Stimulated activated CD4-positive, alpha-beta T cell treated with anti-CD3 and anti-CD28 coated beads, Interleukin-2, amount 100 ng/mL, for 24 hours (primary cell): ENCODE measurements at regions not wholly inside any gene's neighbourhood (a gene's known extent, or its start where the extent isn't known, plus 50 kb on each side); places are given as distances from the start of the nearest gene placed in this dataset.

ENCODE experiments used
- DNase-seq, 2 donors: peaks; one replicate each; pipeline ENCODE4 v3.0.0-alpha.2; 2020

- no peak for DNase-seq
Measured at GRCh38 chr2:220143336-220143735, 515.9 kb downstream of the SLC4A3 start.

GRCh38 chr2:220144411-220144810 is 517.0 kb downstream of the SLC4A3 start:
- DNase-seq = no peak

GRCh38 chr2:220147161-220148038 is 520.0 kb downstream of the SLC4A3 start:
- no peak for DNase-seq

- no peak for DNase-seq
Measured at GRCh38 chr2:220148471-220149248, 521.2 kb downstream of the SLC4A3 start.

- DNase-seq = no peak
Measured at GRCh38 chr2:220151341-220151740, 523.9 kb downstream of the SLC4A3 start.

GRCh38 chr2:220152281-220152935 is 525.0 kb downstream of the SLC4A3 start:
- no peak for DNase-seq

- DNase-seq = no peak
Measured at GRCh38 chr2:220153118-220153517, 525.7 kb downstream of the SLC4A3 start.

GRCh38 chr2:220154304-220154703 is 526.9 kb downstream of the SLC4A3 start:
- DNase-seq = no peak

- DNase-seq = no peak
Measured at GRCh38 chr2:220157312-220157711, 529.9 kb downstream of the SLC4A3 start.

- DNase-seq = no peak
Measured at GRCh38 chr2:220159738-220160137, 532.3 kb downstream of the SLC4A3 start.

- no peak for DNase-seq
Measured at GRCh38 chr2:220162320-220162719, 534.9 kb downstream of the SLC4A3 start.

- no peak for DNase-seq
Measured at GRCh38 chr2:220163486-220163885, 536.1 kb downstream of the SLC4A3 start.

GRCh38 chr2:220165401-220165800 is 538.0 kb downstream of the SLC4A3 start:
- DNase-seq = no peak

GRCh38 chr2:220166616-220167015 is 539.2 kb downstream of the SLC4A3 start:
- DNase-seq = no peak

- DNase-seq = no peak
Measured at GRCh38 chr2:220167956-220168355, 540.5 kb downstream of the SLC4A3 start.

- no peak for DNase-seq
Measured at GRCh38 chr2:220168891-220169546, 541.6 kb downstream of the SLC4A3 start.

- DNase-seq = no peak
Measured at GRCh38 chr2:220174826-220175225, 547.4 kb downstream of the SLC4A3 start.

- DNase-seq = no peak
Measured at GRCh38 chr2:220175967-220176366, 548.5 kb downstream of the SLC4A3 start.

- no peak for DNase-seq
Measured at GRCh38 chr2:220178991-220179695, 551.7 kb downstream of the SLC4A3 start.

- DNase-seq = no peak
Measured at GRCh38 chr2:220181165-220181564, 553.7 kb downstream of the SLC4A3 start.

- DNase-seq = no peak
Measured at GRCh38 chr2:220182790-220183189, 555.4 kb downstream of the SLC4A3 start.

- DNase-seq = no peak
Measured at GRCh38 chr2:220185766-220186305, 558.4 kb downstream of the SLC4A3 start.
